HCT116 (cell line): ENCODE measurements at regions not wholly inside any gene's neighbourhood (a gene's known extent, or its start where the extent isn't known, plus 50 kb on each side); places are given as distances from the start of the nearest gene placed in this dataset.

ENCODE experiments used
- ATAC-seq: fragments of 200-7000 bp; cut with Tn5 transposase; 2 replicates; pipeline ENCODE4 v1.9.1; 2020; ENCODE audit warnings: mild to moderate bottlenecking, moderate library complexity
- BruUV-seq: library from RNA; stranded (reverse); fragments of 400-500 nt; replicated peaks from 2 replicates; lab custom pipeline; 2021; lab: Mats Ljungman, UMichigan
- CTCF ChIA-PET: fragments of 300-600 bp; sonication (Branson Sonifier 250); formaldehyde crosslinking; loops from one replicate; lab custom pipeline; 2021; ENCODE audit warnings: antibody characterized with exemption; lab: Charles Lee
- POLR2A ChIA-PET: fragments of 300-600, 350-600 bp; sonication (Branson Sonifier 250); formaldehyde crosslinking; loops from one replicate; lab custom pipeline; 2021; ENCODE audit warnings: antibody characterized with exemption; lab: Charles Lee
- RAD21 ChIA-PET, 2 experiments: fragments of 300-600 bp; sonication (Branson Sonifier 250); formaldehyde crosslinking; loops; one replicate each; lab custom pipeline; 2023; ENCODE audit warnings: low total read pairs in 2 of 2; ENCODE audit not compliant: uncharacterized antibody in 2 of 2, unreplicated experiment in 2 of 2, low non-redundant PET in 1 of 2; lab: Charles Lee
- DNase-seq: peaks from one replicate; pipeline ENCODE4 v3.0.0-alpha.2; 2010; ENCODE audit warnings: low read depth, low spot score
- H2AFZ ChIP-seq: fragments of 200-600 bp; shearing (Covaris generic), sonication (generic); 2 replicates; pipeline ENCODE4 v1.6.1; 2017; ENCODE audit warnings: low read depth, mixed run types, mixed read lengths, antibody characterized with exemption, low read length; ENCODE audit not compliant: poor library complexity, severe bottlenecking
- H3K27ac ChIP-seq: 2 replicates; pipeline ENCODE4 v1.5.1; 2012; ENCODE audit warnings: low read depth, low read length
- H3K27me3 ChIP-seq: fragments of 200-600 bp; sonication (generic); 2 replicates; pipeline ENCODE4 v1.6.1; 2016; ENCODE audit warnings: mixed run types, low read length, mixed read lengths; ENCODE audit not compliant: insufficient read depth
- H3K36me3 ChIP-seq, 2 experiments: fragments of 200-500 bp in 1 of 2; fragments of 200-600 bp in 1 of 2; sonication (Bioruptor generic) in 1 of 2; sonication (generic) in 1 of 2; 2 replicates each; pipeline versions ENCODE4 v1.5.1 to v1.6.1; 2014 to 2016; ENCODE audit warnings: low read length in 2 of 2, inconsistent platforms in 1 of 2, mixed read lengths in 1 of 2, mixed run types in 1 of 2; ENCODE audit not compliant: insufficient read depth in 2 of 2, control insufficient read depth in 1 of 2
- H3K4me1 ChIP-seq, 2 experiments: fragments of 200-600 bp in 1 of 2; sonication (generic) in 1 of 2; 2 replicates each; pipeline versions ENCODE4 v1.5.1 to v1.6.1; 2012 to 2017; ENCODE audit warnings: low read length in 2 of 2, inconsistent platforms in 1 of 2, mild to moderate bottlenecking in 1 of 2, mixed read lengths in 1 of 2, mixed run types in 1 of 2, moderate library complexity in 1 of 2; ENCODE audit not compliant: insufficient read depth in 2 of 2, control insufficient read depth in 1 of 2
- H3K4me2 ChIP-seq: fragments of 200-600 bp; sonication (generic); 2 replicates; pipeline ENCODE4 v1.6.1; 2017; ENCODE audit warnings: mixed run types, low read length, mixed read lengths
- H3K4me3 ChIP-seq, 2 experiments: fragments of 200-600 bp in 1 of 2; sonication (generic) in 1 of 2; replicated peaks in 1 of 2; 2 replicates each; pipeline ENCODE4 v1.5.1; 2011 to 2016; ENCODE audit warnings: low read length in 2 of 2, control low read depth in 1 of 2, low read depth in 1 of 2, mild to moderate bottlenecking in 1 of 2, mixed read lengths in 1 of 2, mixed run types in 1 of 2
- H3K79me2 ChIP-seq: fragments of 200-600 bp; sonication (generic); 2 replicates; pipeline ENCODE4 v1.6.1; 2017; ENCODE audit warnings: mild to moderate bottlenecking, mixed run types, low read length, moderate library complexity, mixed read lengths; ENCODE audit not compliant: insufficient read depth
- H3K9ac ChIP-seq: fragments of 200-600 bp; sonication (generic); 2 replicates; pipeline ENCODE4 v1.6.1; 2016; ENCODE audit warnings: low read length, mixed read lengths
- H3K9me2 ChIP-seq: fragments of 200-600 bp; sonication (generic), shearing (Covaris generic); 2 replicates; pipeline ENCODE4 v1.6.1; 2017; ENCODE audit warnings: mixed run types, mild to moderate bottlenecking, moderate library complexity; ENCODE audit not compliant: insufficient read depth
- H3K9me3 ChIP-seq, 2 experiments: fragments of 200-500 bp in 1 of 2; fragments of 200-600 bp in 1 of 2; sonication (Bioruptor generic) in 1 of 2; sonication (generic) in 1 of 2; 2 replicates each; pipeline ENCODE4 v1.6.1; 2014 to 2017; ENCODE audit warnings: low read length in 2 of 2, mixed read lengths in 2 of 2, inconsistent platforms in 1 of 2, low read depth in 1 of 2, mild to moderate bottlenecking in 1 of 2, mixed run types in 1 of 2, moderate library complexity in 1 of 2; ENCODE audit not compliant: control insufficient read depth in 1 of 2, insufficient read depth in 1 of 2
- H4K20me1 ChIP-seq: fragments of 200-600 bp; sonication (generic), shearing (Covaris generic); 2 replicates; pipeline ENCODE4 v1.6.1; 2017; ENCODE audit warnings: mixed run types, mild to moderate bottlenecking, moderate library complexity; ENCODE audit not compliant: insufficient read depth
- ELF1 ChIP-seq: IDR thresholded peaks from 2 replicates; pipeline ENCODE4 v1.6.1; 2012; ENCODE audit warnings: low read depth, borderline replicate concordance
- EZH2 ChIP-seq: fragments of 200-600 bp; sonication (generic); IDR thresholded peaks from 2 replicates; pipeline ENCODE4 v1.6.1; 2017; ENCODE audit warnings: antibody characterized with exemption, mixed run types
- EZH2phosphoT487 ChIP-seq: fragments of 200-600 bp; IDR thresholded peaks from 2 replicates; pipeline ENCODE4 v1.6.1; 2018; ENCODE audit warnings: antibody characterized with exemption, borderline replicate concordance
- FOSL1 ChIP-seq: IDR thresholded peaks from 2 replicates; pipeline ENCODE4 v1.6.1; 2012; ENCODE audit warnings: low read depth
- POLR2A ChIP-seq: IDR thresholded peaks from 2 replicates; pipeline ENCODE4 v1.7.0; 2011; ENCODE audit warnings: borderline replicate concordance; ENCODE audit not compliant: insufficient read depth, insufficient read length; ENCODE audit errors: extremely low read depth
- POLR2AphosphoS5 ChIP-seq: IDR thresholded peaks from 2 replicates; pipeline ENCODE4 v1.6.1; 2011; ENCODE audit warnings: mild to moderate bottlenecking, low read depth, low read length, moderate library complexity
- REST ChIP-seq: IDR thresholded peaks from 2 replicates; pipeline ENCODE4 v1.6.1; 2012; ENCODE audit warnings: low read depth
- SIN3A ChIP-seq: IDR thresholded peaks from 2 replicates; pipeline ENCODE4 v1.6.1; 2012; ENCODE audit warnings: low read depth
- ZNF274 ChIP-seq: fragments of 200-500 bp; sonication (Bioruptor generic); IDR thresholded peaks from 2 replicates; pipeline ENCODE4 v1.6.1; 2014; ENCODE audit warnings: mild to moderate bottlenecking, low read depth, low read length, inconsistent platforms
- intact Hi-C: fragments of 100-400 bp; cut with micrococcal nuclease; formaldehyde crosslinking; loops from 2 replicates; pipeline ENCODE4 v1.10.0; 2022

- no peak overlapping the region for H3K27ac ChIP-seq
- no peaks in the 10 kb centered on the region for H3K36me3 ChIP-seq
- DNase-seq: no peak
- TF ChIP-seq REST: no peak
- no peak for TF ChIP-seq EZH2
- no peak for TF ChIP-seq POLR2AphosphoS5
- TF ChIP-seq, all 23 proteins: peak for 0
- Histone ChIP-seq H3K79me2 (no peaks in the 10 kb centered on the region), H3K4me2 (no peak overlapping the region), H3K9me2 (no peaks in the 10 kb centered on the region), H3K9me3 (no peaks in the 10 kb centered on the region), H3K4me3 (no peak overlapping the region), H2AFZ (no peak overlapping the region), H3K4me1 (no peaks in the 10 kb centered on the region), H4K20me1 (no peaks in the 10 kb centered on the region), H3K9ac (no peak overlapping the region), H3K27me3 (peaks cover 4% of the 10 kb centered on the region; the same call in 1 of the 2 replicates)
- POLR2A ChIA-PET: no interaction called here
- intact Hi-C loops: no loop called here
- ATAC-seq: no peak
- no TSS peak for BruUV-seq
- RAD21 ChIA-PET: no interaction called here
- CTCF ChIA-PET: no interaction called here
These were observed 91.2 kb downstream of the MED10 start for GRCh38 chr5:6287176-6287575.

GRCh38 chr5:6286404-6286803, 91.9 kb downstream of the MED10 start:
- H3K9me2 ChIP-seq: no peaks in the 10 kb centered on the region
- ChIA-PET RAD21 (no interaction called here), CTCF (no interaction called here), POLR2A (no interaction called here)
- no TSS peak for BruUV-seq
- intact Hi-C loops: no loop called here
- peaks cover 7% of the 10 kb centered on the region; the same call in 1 of the 2 replicates for H3K27me3 ChIP-seq
- no peak for DNase-seq
- no peaks in the 10 kb centered on the region for H4K20me1 ChIP-seq
- no peak for ATAC-seq
- no peak for TF ChIP-seq POLR2A
- TF ChIP-seq REST: no peak
- no peak for TF ChIP-seq EZH2phosphoT487
- no peak for TF ChIP-seq FOSL1
- TF ChIP-seq ELF1: no peak
- TF ChIP-seq SIN3A: no peak
- no peak for TF ChIP-seq POLR2AphosphoS5
- no peak for TF ChIP-seq ZNF274
- no peak for TF ChIP-seq EZH2
- H2AFZ ChIP-seq: no peak overlapping the region
- H3K9ac ChIP-seq: no peak overlapping the region
- H3K27ac ChIP-seq: no peak overlapping the region
- H3K4me1 ChIP-seq: no peaks in the 10 kb centered on the region
- H3K36me3 ChIP-seq: no peaks in the 10 kb centered on the region
- H3K9me3 ChIP-seq: no peaks in the 10 kb centered on the region
- H3K4me2 ChIP-seq: no peak overlapping the region
- H3K4me3 ChIP-seq: no peak overlapping the region
- H3K79me2 ChIP-seq: no peaks in the 10 kb centered on the region
